SHP77 (cell line): ENCODE measurements at regions not wholly inside any gene's neighbourhood (a gene's known extent, or its start where the extent isn't known, plus 50 kb on each side); places are given as distances from the start of the nearest gene placed in this dataset.

Experiments used
- DNase-seq, 2 experiments: peaks; one replicate each; lab custom pipeline; 2025; lab: John Stamatoyannopoulos, UW

GRCh38 chr2:122167515-122167914 is 412.1 kb downstream of the TSN start:
- DNase-seq, result no peak

- no peak for DNase-seq
Measured at GRCh38 chr2:122168799-122169198, 413.3 kb downstream of the TSN start.

- DNase-seq, result no peak
Measured at GRCh38 chr2:122172812-122173211, 417.4 kb downstream of the TSN start.

GRCh38 chr2:122174061-122174460 is 418.6 kb downstream of the TSN start:
- no peak for DNase-seq

GRCh38 chr2:122179492-122180165 is 424.2 kb downstream of the TSN start:
- no peak for DNase-seq

- DNase-seq, result no peak
Measured at GRCh38 chr2:122180972-122181371, 425.5 kb downstream of the TSN start.

GRCh38 chr2:122182616-122183355 is 427.3 kb downstream of the TSN start:
- DNase-seq, result no peak

- no peak for DNase-seq
Measured at GRCh38 chr2:122183890-122184289, 428.4 kb downstream of the TSN start.

GRCh38 chr2:122186761-122187222 is 431.3 kb downstream of the TSN start:
- DNase-seq, result no peak

GRCh38 chr2:122191331-122191730 is 435.9 kb downstream of the TSN start:
- peak; percentile 18 to 51 for DNase-seq

GRCh38 chr2:122193622-122194021 is 438.2 kb downstream of the TSN start:
- no peak for DNase-seq

GRCh38 chr2:122194546-122194945 is 439.1 kb downstream of the TSN start:
- DNase-seq, result no peak

- no peak for DNase-seq
Measured at GRCh38 chr2:122203523-122203922, 448.1 kb downstream of the TSN start.

GRCh38 chr2:122205641-122206040 is 450.2 kb downstream of the TSN start:
- DNase-seq, result no peak

- no peak for DNase-seq
Measured at GRCh38 chr2:122206101-122206500, 450.6 kb downstream of the TSN start.

- no peak for DNase-seq
Measured at GRCh38 chr2:122209377-122209776, 453.9 kb downstream of the TSN start.

GRCh38 chr2:122210065-122210464 is 454.6 kb downstream of the TSN start:
- no peak for DNase-seq

- DNase-seq, result no peak
Measured at GRCh38 chr2:122210898-122211856, 455.7 kb downstream of the TSN start.

GRCh38 chr2:122213312-122213711 is 457.9 kb downstream of the TSN start:
- DNase-seq, result no peak

GRCh38 chr2:122216071-122216470 is 460.6 kb downstream of the TSN start:
- DNase-seq, result no peak

- DNase-seq, result no peak
Measured at GRCh38 chr2:122216901-122217300, 461.4 kb downstream of the TSN start.

- no peak for DNase-seq
Measured at GRCh38 chr2:122218596-122218995, 463.1 kb downstream of the TSN start.
